ENCODE measurements at regions not wholly inside any gene's neighbourhood (a gene's known extent, or its start where the extent isn't known, plus 50 kb on each side); places are given as distances from the start of the nearest gene placed in this dataset.

- H3K4me3 ChIP-seq, result no peak overlapping the region
- H3K36me3 ChIP-seq (ENCODE audit: low read depth), result no peaks in the 10 kb centered on the region
- H3K4me1 ChIP-seq (ENCODE audit: low read depth), result no peaks in the 10 kb centered on the region
- DNase-seq (no peak), ATAC-seq (no peak)
- no peak for TF ChIP-seq CTCF (IDR thresholded peaks at IDR 0.05)
- no peaks in the 10 kb centered on the region for H3K9me3 ChIP-seq
- intact Hi-C loops (cut with DNase I, micrococcal nuclease), result no loop called here
Observed at GRCh38 chr11:111101881-111102280, 143.6 kb upstream of the POU2AF2 start.

GRCh38 chr11:111099028-111099713 is 146.4 kb upstream of the POU2AF2 start:
- DNase-seq (no peak), ATAC-seq (no peak)
- TF ChIP-seq CTCF (IDR thresholded peaks at IDR 0.05), result no peak
- H3K4me1 ChIP-seq (ENCODE audit: low read depth), result no peaks in the 10 kb centered on the region
- intact Hi-C loops (cut with DNase I, micrococcal nuclease), result no loop called here
- H3K9me3 ChIP-seq, result no peaks in the 10 kb centered on the region
- no peaks in the 10 kb centered on the region for H3K36me3 ChIP-seq (ENCODE audit: low read depth)
- no peak overlapping the region for H3K4me3 ChIP-seq

GRCh38 chr11:111098091-111098490 is 147.4 kb upstream of the POU2AF2 start:
- intact Hi-C loops (cut with DNase I, micrococcal nuclease), result no loop called here
- no peak for DNase-seq

GRCh38 chr11:111097191-111097590 is 148.3 kb upstream of the POU2AF2 start:
- peak; percentile 29 for ATAC-seq
- H3K9me3 ChIP-seq, result no peaks in the 10 kb centered on the region
- H3K36me3 ChIP-seq (ENCODE audit: low read depth), result no peaks in the 10 kb centered on the region
- intact Hi-C loops (cut with DNase I, micrococcal nuclease), result no loop called here
- no peak overlapping the region for H3K4me3 ChIP-seq
- no peaks in the 10 kb centered on the region for H3K4me1 ChIP-seq (ENCODE audit: low read depth)
- TF ChIP-seq CTCF (IDR thresholded peaks at IDR 0.05), result no peak
- peak in 2 of 3 donors; percentile 34 to 57 for DNase-seq

More at GRCh38 chr11:111098091-111098490, 147.4 kb upstream of the POU2AF2 start:
- no peak for ATAC-seq
- Histone ChIP-seq H3K4me3 (no peak overlapping the region), H3K4me1 (ENCODE audit: low read depth) (no peaks in the 10 kb centered on the region), H3K9me3 (no peaks in the 10 kb centered on the region), H3K36me3 (ENCODE audit: low read depth) (no peaks in the 10 kb centered on the region)
- TF ChIP-seq CTCF (IDR thresholded peaks at IDR 0.05), result no peak

GRCh38 chr11:111095327-111095726 is 150.2 kb upstream of the POU2AF2 start:
- no peaks in the 10 kb centered on the region for H3K36me3 ChIP-seq (ENCODE audit: low read depth)
- no peaks in the 10 kb centered on the region for H3K4me1 ChIP-seq (ENCODE audit: low read depth)
- no peak for ATAC-seq
- intact Hi-C loops (cut with DNase I, micrococcal nuclease), result no loop called here
- TF ChIP-seq CTCF (IDR thresholded peaks at IDR 0.05), result no peak
- H3K4me3 ChIP-seq, result no peak overlapping the region
- no peak for DNase-seq
- H3K9me3 ChIP-seq, result no peaks in the 10 kb centered on the region

- no peak overlapping the region for H3K4me3 ChIP-seq
- H3K9me3 ChIP-seq, result no peaks in the 10 kb centered on the region
- no peak for TF ChIP-seq CTCF (IDR thresholded peaks at IDR 0.05)
- DNase-seq (no peak), ATAC-seq (no peak)
- intact Hi-C loops (cut with DNase I, micrococcal nuclease), result no loop called here
- H3K4me1 ChIP-seq (ENCODE audit: low read depth), result no peaks in the 10 kb centered on the region
- H3K36me3 ChIP-seq (ENCODE audit: low read depth), result no peaks in the 10 kb centered on the region
Observed at GRCh38 chr11:111093061-111093460, 152.5 kb upstream of the POU2AF2 start.
